GM12878 (cell line): ENCODE measurements at regions not wholly inside any gene's neighbourhood (a gene's known extent, or its start where the extent isn't known, plus 50 kb on each side); places are given as distances from the start of the nearest gene placed in this dataset.

ENCODE experiments used
- FOS ChIP-seq: IDR thresholded peaks from 3 replicates; pipeline ENCODE4 v1.6.1; 2011; ENCODE audit warnings: borderline replicate concordance; ENCODE audit not compliant: insufficient read length; ENCODE audit errors: extremely low read depth
- JUNB ChIP-seq: IDR thresholded peaks from 2 replicates; pipeline ENCODE4 v1.6.1; 2016; ENCODE audit warnings: antibody characterized with exemption, mild to moderate bottlenecking
- POLR2A ChIP-seq: IDR thresholded peaks from 2 replicates; pipeline ENCODE4 v1.6.1; 2011; ENCODE audit warnings: low read depth, mild to moderate bottlenecking, low read length
- RAD21 ChIP-seq: IDR thresholded peaks from 2 replicates; pipeline ENCODE4 v1.6.1; 2011; ENCODE audit warnings: mild to moderate bottlenecking, low read depth, low read length, moderate library complexity; ENCODE audit not compliant: insufficient read depth
- YBX1 ChIP-seq: fragments of 450-650 bp; IDR thresholded peaks from 2 replicates; pipeline ENCODE4 v1.6.1; 2016; ENCODE audit warnings: antibody characterized with exemption
- ZBED1 ChIP-seq: IDR thresholded peaks from 2 replicates; pipeline ENCODE4 v1.6.1; 2016; ENCODE audit warnings: borderline replicate concordance
- ZNF217 ChIP-seq: fragments of 450-650 bp; IDR thresholded peaks from 2 replicates; pipeline ENCODE4 v1.6.1; 2017; ENCODE audit warnings: antibody characterized with exemption, mild to moderate bottlenecking

- TF ChIP-seq ZBED1 (no peak), RAD21 (no peak), JUNB (no peak), FOS (no peak), ZNF217 (no peak), POLR2A (no peak), YBX1 (no peak)
Measured at GRCh38 chr11:47904808-47905207, 56.7 kb upstream of the NUP160 start.
